OCI-LY7 (cell line): ENCODE measurements at regions not wholly inside any gene's neighbourhood (a gene's known extent, or its start where the extent isn't known, plus 50 kb on each side); places are given as distances from the start of the nearest gene placed in this dataset.

ENCODE experiments used
- BruUV-seq: library from RNA; stranded (reverse); fragments of 400-500 nt; replicated peaks from 2 replicates; lab custom pipeline; 2021; lab: Mats Ljungman, UMichigan
- CTCF ChIA-PET: fragments of 300-600 bp; sonication (Branson Sonifier 250); formaldehyde crosslinking; loops from one replicate; lab custom pipeline; 2022; ENCODE audit warnings: antibody characterized with exemption; ENCODE audit not compliant: unreplicated experiment; lab: Charles Lee
- POLR2A ChIA-PET: fragments of 300-600 bp; sonication (Branson Sonifier 250); formaldehyde crosslinking; loops from one replicate; lab custom pipeline; 2022; ENCODE audit warnings: antibody characterized with exemption; lab: Charles Lee
- DNase-seq: peaks from one replicate; pipeline ENCODE4 v3.0.0-alpha.2; 2015; ENCODE audit warnings: low spot score
- H2AFZ ChIP-seq: fragments of 200-600 bp; sonication (generic), shearing (Covaris generic); 2 replicates; pipeline ENCODE4 v1.6.1; 2014; ENCODE audit warnings: mild to moderate bottlenecking, antibody characterized with exemption, low read length, moderate library complexity
- H3K27ac ChIP-seq: fragments of 200-600 bp; sonication (generic); 2 replicates; pipeline ENCODE4 v1.5.1; 2014; ENCODE audit warnings: mixed run types, low read depth, mild to moderate bottlenecking, moderate library complexity, low read length, inconsistent platforms; ENCODE audit not compliant: poor library complexity, severe bottlenecking
- H3K36me3 ChIP-seq: fragments of 200-600 bp; sonication (generic); 2 replicates; pipeline ENCODE4 v1.6.1; 2014; ENCODE audit warnings: mild to moderate bottlenecking, antibody characterized with exemption, low read length, moderate library complexity, mixed read lengths; ENCODE audit not compliant: insufficient read depth
- H3K4me1 ChIP-seq: fragments of 200-600 bp; sonication (generic); 2 replicates; pipeline ENCODE4 v1.5.1; 2014; ENCODE audit warnings: mild to moderate bottlenecking, low read length; ENCODE audit not compliant: insufficient read depth, poor library complexity, severe bottlenecking
- H3K4me2 ChIP-seq: fragments of 200-600 bp; sonication (generic); 2 replicates; pipeline ENCODE4 v1.6.1; 2014; ENCODE audit warnings: mild to moderate bottlenecking, low read length
- H3K4me3 ChIP-seq: fragments of 200-600 bp; sonication (generic); 2 replicates; pipeline ENCODE4 v1.5.1; 2014; ENCODE audit warnings: mild to moderate bottlenecking, low read depth, low read length; ENCODE audit not compliant: poor library complexity, severe bottlenecking
- H3K79me2 ChIP-seq: fragments of 200-600 bp; sonication (generic); 2 replicates; pipeline ENCODE4 v1.6.1; 2016; ENCODE audit warnings: low read depth, mild to moderate bottlenecking, low read length, moderate library complexity, mixed read lengths; ENCODE audit not compliant: insufficient read depth
- H3K9me2 ChIP-seq: fragments of 200-600 bp; sonication (generic); 2 replicates; pipeline ENCODE4 v1.6.1; 2016; ENCODE audit warnings: mild to moderate bottlenecking, low read length, mixed read lengths; ENCODE audit not compliant: insufficient read depth
- H3K9me3 ChIP-seq: fragments of 200-600 bp; sonication (generic); 2 replicates; pipeline ENCODE4 v1.6.1; 2014; ENCODE audit warnings: mild to moderate bottlenecking, mixed run types, low read length, mixed read lengths
- H4K20me1 ChIP-seq: fragments of 200-600 bp; sonication (generic); 2 replicates; pipeline ENCODE4 v1.6.1; 2014; ENCODE audit warnings: mild to moderate bottlenecking, antibody characterized with exemption, low read length, moderate library complexity, mixed read lengths; ENCODE audit not compliant: insufficient read depth
- CTCF ChIP-seq: fragments of 200-600 bp; sonication (generic); conservative IDR thresholded peaks from 2 replicates; pipeline ENCODE4 v1.5.1; 2014; ENCODE audit warnings: mild to moderate bottlenecking, antibody characterized with exemption, low read length, moderate library complexity, mixed read lengths
- EZH2phosphoT487 ChIP-seq: fragments of 200-600 bp; sonication (generic); IDR thresholded peaks from 2 replicates; pipeline ENCODE4 v1.6.1; 2018; ENCODE audit warnings: low read depth, borderline replicate concordance, mild to moderate bottlenecking, mixed run types, antibody characterized with exemption, low read length, moderate library complexity, mixed read lengths
- intact Hi-C: fragments of 100-400 bp; cut with micrococcal nuclease; formaldehyde crosslinking; loops from one replicate; pipeline ENCODE4 v1.10.0; 2022; ENCODE audit not compliant: unreplicated experiment

GRCh38 chr11:24298146-24298545 is 198.7 kb upstream of the LUZP2 start:
- no peak for TF ChIP-seq EZH2phosphoT487
- TF ChIP-seq CTCF = no peak
- no peak overlapping the region for H3K4me3 ChIP-seq
- H3K9me2 ChIP-seq = 0 out of 2 replicates have a peak, but pooled peaks cover 4% of the 10 kb centered on the region
- ChIA-PET CTCF (no interaction called here), POLR2A (no interaction called here)
- DNase-seq = no peak
- H3K36me3 ChIP-seq = no peaks in the 10 kb centered on the region
- BruUV-seq = no TSS peak
- H4K20me1 ChIP-seq = no peaks in the 10 kb centered on the region
- H2AFZ ChIP-seq = no peak overlapping the region
- H3K4me2 ChIP-seq = no peak overlapping the region
- no peaks in the 10 kb centered on the region for H3K9me3 ChIP-seq
- H3K4me1 ChIP-seq = no peaks in the 10 kb centered on the region
- intact Hi-C loops = no loop called here
- H3K27ac ChIP-seq = no peak overlapping the region
- H3K79me2 ChIP-seq = no peaks in the 10 kb centered on the region

GRCh38 chr11:24311974-24312373 is 184.9 kb upstream of the LUZP2 start:
- Histone ChIP-seq H3K9me3 (no peaks in the 10 kb centered on the region), H3K4me2 (no peak overlapping the region), H3K79me2 (no peaks in the 10 kb centered on the region), H3K27ac (no peak overlapping the region), H3K9me2 (no peaks in the 10 kb centered on the region), H3K4me1 (no peaks in the 10 kb centered on the region), H2AFZ (no peak overlapping the region), H3K4me3 (no peak overlapping the region), H4K20me1 (no peaks in the 10 kb centered on the region), H3K36me3 (no peaks in the 10 kb centered on the region)
- no TSS peak for BruUV-seq
- CTCF ChIA-PET = no interaction called here
- intact Hi-C loops = no loop called here
- DNase-seq = no peak
- TF ChIP-seq CTCF = no peak
- POLR2A ChIA-PET = interaction anchor here (0.6 kb wide), 1 partner anchor 132 kb away, joined by 3 read pairs; no protein-coding TSS in a partner anchor

DNA sequence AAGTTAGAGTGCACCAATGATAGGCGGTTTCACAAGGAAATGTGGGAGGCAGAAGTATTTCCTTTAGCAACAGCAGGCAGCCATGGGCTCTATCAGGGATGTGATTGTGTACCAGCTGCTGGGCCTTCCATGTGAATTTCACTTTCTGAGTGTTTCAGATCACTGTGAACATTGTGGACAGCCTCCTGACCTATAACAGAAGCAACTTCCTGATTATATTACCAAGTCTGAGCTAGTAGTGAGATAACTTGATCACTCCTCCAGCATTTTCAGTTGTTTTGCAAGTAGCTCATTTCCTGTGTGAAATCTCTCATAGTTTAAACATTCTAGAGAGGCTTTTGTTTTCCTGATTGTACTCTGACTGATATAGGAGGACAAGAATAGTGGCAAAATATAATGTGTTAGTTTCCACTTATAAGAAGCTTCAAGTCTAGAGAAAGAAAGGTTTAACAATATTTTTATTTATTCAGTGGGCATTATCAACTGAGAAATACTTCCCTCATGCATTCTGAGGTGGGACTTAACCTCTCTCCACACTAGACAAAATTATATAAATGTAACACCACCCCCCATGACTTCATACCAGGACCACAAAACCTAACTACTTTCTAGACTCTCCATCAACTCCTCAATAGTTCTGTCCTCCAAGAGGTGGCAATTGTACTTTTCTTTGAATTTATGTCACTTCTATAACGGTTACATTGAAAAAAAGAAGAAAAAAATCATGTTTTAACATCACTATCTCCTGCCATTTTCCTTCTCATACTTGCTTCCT is 184.2 kb upstream of the LUZP2 start:
- Histone ChIP-seq H3K9me2 (no peaks in the 10 kb centered on the region), H3K79me2 (no peaks in the 10 kb centered on the region), H3K36me3 (no peaks in the 10 kb centered on the region), H3K4me3 (no peak overlapping the region), H3K4me1 (no peaks in the 10 kb centered on the region), H4K20me1 (no peaks in the 10 kb centered on the region), H3K4me2 (no peak overlapping the region), H3K9me3 (no peaks in the 10 kb centered on the region), H2AFZ (no peak overlapping the region), H3K27ac (no peak overlapping the region)
- TF ChIP-seq EZH2phosphoT487 = no peak
- TF ChIP-seq CTCF = no peak
- no peak for DNase-seq
- ChIA-PET CTCF (no interaction called here), POLR2A (interaction anchor here (0.6 kb wide), 1 partner anchor 133 kb away, joined by 3 read pairs; no protein-coding TSS in a partner anchor)
- intact Hi-C loops = no loop called here
- BruUV-seq = no TSS peak
